ENCODE measurements at regions not wholly inside any gene's neighbourhood (a gene's known extent, or its start where the extent isn't known, plus 50 kb on each side); places are given as distances from the start of the nearest gene placed in this dataset.

- Histone ChIP-seq H3K36me3 (ENCODE audit: control insufficient read depth in 2 of 2, insufficient read depth in 1 of 2, low read length in 2 of 2) (no peaks in the 10 kb centered on the region), H3K4me1 (ENCODE audit: control insufficient read depth, insufficient read depth, low read length) (no peaks in the 10 kb centered on the region), H3K9me3 (ENCODE audit: control insufficient read depth, insufficient read depth, low read depth, low read length) (no peaks in the 10 kb centered on the region), H3K27ac (ENCODE audit: extremely low read depth, low read depth, low read length) (no peak overlapping the region), H3K4me3 (ENCODE audit: low read depth, low read length) (no peak overlapping the region)
- TF ChIP-seq REPIN1 (tag by site-specific recombination; IDR thresholded peaks at IDR 0.05; ENCODE audit: low read depth), result no peak
- TF ChIP-seq ZNF155 (tag by site-specific recombination; IDR thresholded peaks at IDR 0.05), result no peak
- ChIA-PET POLR2A (interaction anchor here (1.1 kb wide), 1 partner anchor 52 kb away, joined by 3 read pairs; no protein-coding TSS in a partner anchor), CTCF (interaction anchor here (0.5 to 2.6 kb wide), 4 partner anchors 19 to 570 kb away, joined by 3 to 14 read pairs (median 4); partner anchors contain the start of gene EFNB1)
Observed at GRCh38 chrX:69032601-69033000, 132.7 kb downstream of the PJA1 start.

DNA sequence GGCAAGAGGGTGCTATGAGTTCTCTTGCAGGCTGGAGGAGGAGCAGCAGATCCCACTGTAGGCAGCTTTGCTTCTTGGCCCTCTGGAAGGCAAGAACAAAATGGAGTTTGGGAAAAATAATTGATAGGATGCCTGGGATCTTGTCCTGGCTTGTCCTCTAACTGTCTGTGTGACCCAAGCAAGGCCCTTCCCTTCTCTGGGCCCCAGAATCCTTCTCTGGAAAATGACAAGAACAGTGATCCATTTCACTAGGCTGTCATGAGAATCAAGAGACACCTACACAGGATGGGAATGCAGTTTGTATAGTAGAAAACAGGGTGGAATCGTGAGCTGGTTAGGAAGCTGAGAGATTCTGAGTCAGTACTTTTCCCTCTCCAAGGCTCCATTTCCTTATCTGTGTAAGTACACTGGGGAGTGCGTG, 133.3 kb downstream of the PJA1 start:
- ChIA-PET POLR2A (no interaction called here), CTCF (interaction anchor here (0.5 to 2.6 kb wide), 5 partner anchors 19 to 570 kb away, joined by 3 to 14 read pairs (median 3); partner anchors contain the start of gene EFNB1)
- no peaks in the 10 kb centered on the region for H3K36me3 ChIP-seq (ENCODE audit: control insufficient read depth in 2 of 2, insufficient read depth in 1 of 2, low read length in 2 of 2)
- H3K27ac ChIP-seq (ENCODE audit: extremely low read depth, low read depth, low read length), result no peak overlapping the region
- H3K9me3 ChIP-seq (ENCODE audit: control insufficient read depth, insufficient read depth, low read depth, low read length), result no peaks in the 10 kb centered on the region
- H3K4me3 ChIP-seq (ENCODE audit: low read depth, low read length), result no peak overlapping the region
- TF ChIP-seq, protein P1, sequence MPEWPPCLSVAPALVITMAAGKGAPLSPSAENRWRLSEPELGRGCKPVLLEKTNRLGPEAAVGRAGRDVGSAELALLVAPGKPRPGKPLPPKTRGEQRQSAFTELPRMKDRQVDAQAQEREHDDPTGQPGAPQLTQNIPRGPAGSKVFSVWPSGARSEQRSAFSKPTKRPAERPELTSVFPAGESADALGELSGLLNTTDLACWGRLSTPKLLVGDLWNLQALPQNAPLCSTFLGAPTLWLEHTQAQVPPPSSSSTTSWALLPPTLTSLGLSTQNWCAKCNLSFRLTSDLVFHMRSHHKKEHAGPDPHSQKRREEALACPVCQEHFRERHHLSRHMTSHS (tag by site-specific recombination; IDR thresholded peaks at IDR 0.05), result no peak
- TF ChIP-seq ZNF223 (tag by site-specific recombination; IDR thresholded peaks at IDR 0.05), result no peak
- no peak for TF ChIP-seq ZNF830 (tag by site-specific recombination; IDR thresholded peaks at IDR 0.05; ENCODE audit: low read depth)
- no peak for TF ChIP-seq ZNF791 (tag by site-specific recombination; IDR thresholded peaks at IDR 0.05)
- TF ChIP-seq ZNF837 (tag by site-specific recombination; IDR thresholded peaks at IDR 0.05), result no peak
- no peak for TF ChIP-seq ZNF423 (tag by site-specific recombination; IDR thresholded peaks at IDR 0.05)
- no peak for TF ChIP-seq ZFP41 (tag by site-specific recombination; IDR thresholded peaks at IDR 0.05; ENCODE audit: borderline replicate concordance)
- TF ChIP-seq, protein P2, sequence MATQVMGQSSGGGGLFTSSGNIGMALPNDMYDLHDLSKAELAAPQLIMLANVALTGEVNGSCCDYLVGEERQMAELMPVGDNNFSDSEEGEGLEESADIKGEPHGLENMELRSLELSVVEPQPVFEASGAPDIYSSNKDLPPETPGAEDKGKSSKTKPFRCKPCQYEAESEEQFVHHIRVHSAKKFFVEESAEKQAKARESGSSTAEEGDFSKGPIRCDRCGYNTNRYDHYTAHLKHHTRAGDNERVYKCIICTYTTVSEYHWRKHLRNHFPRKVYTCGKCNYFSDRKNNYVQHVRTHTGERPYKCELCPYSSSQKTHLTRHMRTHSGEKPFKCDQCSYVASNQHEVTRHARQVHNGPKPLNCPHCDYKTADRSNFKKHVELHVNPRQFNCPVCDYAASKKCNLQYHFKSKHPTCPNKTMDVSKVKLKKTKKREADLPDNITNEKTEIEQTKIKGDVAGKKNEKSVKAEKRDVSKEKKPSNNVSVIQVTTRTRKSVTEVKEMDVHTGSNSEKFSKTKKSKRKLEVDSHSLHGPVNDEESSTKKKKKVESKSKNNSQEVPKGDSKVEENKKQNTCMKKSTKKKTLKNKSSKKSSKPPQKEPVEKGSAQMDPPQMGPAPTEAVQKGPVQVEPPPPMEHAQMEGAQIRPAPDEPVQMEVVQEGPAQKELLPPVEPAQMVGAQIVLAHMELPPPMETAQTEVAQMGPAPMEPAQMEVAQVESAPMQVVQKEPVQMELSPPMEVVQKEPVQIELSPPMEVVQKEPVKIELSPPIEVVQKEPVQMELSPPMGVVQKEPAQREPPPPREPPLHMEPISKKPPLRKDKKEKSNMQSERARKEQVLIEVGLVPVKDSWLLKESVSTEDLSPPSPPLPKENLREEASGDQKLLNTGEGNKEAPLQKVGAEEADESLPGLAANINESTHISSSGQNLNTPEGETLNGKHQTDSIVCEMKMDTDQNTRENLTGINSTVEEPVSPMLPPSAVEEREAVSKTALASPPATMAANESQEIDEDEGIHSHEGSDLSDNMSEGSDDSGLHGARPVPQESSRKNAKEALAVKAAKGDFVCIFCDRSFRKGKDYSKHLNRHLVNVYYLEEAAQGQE (tag by site-specific recombination; IDR thresholded peaks at IDR 0.05), result no peak
- TF ChIP-seq KLF17 (tag by site-specific recombination; IDR thresholded peaks at IDR 0.05), result no peak
- TF ChIP-seq ZNF621 (tag by site-specific recombination; IDR thresholded peaks at IDR 0.05), result no peak
- no peak for TF ChIP-seq KLF8 (tag by site-specific recombination; IDR thresholded peaks at IDR 0.05)
- TF ChIP-seq ZNF654 (tag by site-specific recombination; IDR thresholded peaks at IDR 0.05; ENCODE audit: low read depth), result no peak
- TF ChIP-seq, protein P3, sequence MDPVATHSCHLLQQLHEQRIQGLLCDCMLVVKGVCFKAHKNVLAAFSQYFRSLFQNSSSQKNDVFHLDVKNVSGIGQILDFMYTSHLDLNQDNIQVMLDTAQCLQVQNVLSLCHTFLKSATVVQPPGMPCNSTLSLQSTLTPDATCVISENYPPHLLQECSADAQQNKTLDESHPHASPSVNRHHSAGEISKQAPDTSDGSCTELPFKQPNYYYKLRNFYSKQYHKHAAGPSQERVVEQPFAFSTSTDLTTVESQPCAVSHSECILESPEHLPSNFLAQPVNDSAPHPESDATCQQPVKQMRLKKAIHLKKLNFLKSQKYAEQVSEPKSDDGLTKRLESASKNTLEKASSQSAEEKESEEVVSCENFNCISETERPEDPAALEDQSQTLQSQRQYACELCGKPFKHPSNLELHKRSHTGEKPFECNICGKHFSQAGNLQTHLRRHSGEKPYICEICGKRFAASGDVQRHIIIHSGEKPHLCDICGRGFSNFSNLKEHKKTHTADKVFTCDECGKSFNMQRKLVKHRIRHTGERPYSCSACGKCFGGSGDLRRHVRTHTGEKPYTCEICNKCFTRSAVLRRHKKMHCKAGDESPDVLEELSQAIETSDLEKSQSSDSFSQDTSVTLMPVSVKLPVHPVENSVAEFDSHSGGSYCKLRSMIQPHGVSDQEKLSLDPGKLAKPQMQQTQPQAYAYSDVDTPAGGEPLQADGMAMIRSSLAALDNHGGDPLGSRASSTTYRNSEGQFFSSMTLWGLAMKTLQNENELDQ (tag by site-specific recombination; IDR thresholded peaks at IDR 0.05; ENCODE audit: low read depth), result no peak
- TF ChIP-seq INSM2 (tag by site-specific recombination; IDR thresholded peaks at IDR 0.05), result no peak
- no peaks in the 10 kb centered on the region for H3K4me1 ChIP-seq (ENCODE audit: control insufficient read depth, insufficient read depth, low read length)

Measured in HEK293 (cell line).